ENCODE measurements at regions not wholly inside any gene's neighbourhood (a gene's known extent, or its start where the extent isn't known, plus 50 kb on each side); places are given as distances from the start of the nearest gene placed in this dataset.
A peak's percentile ranks its signal among the peaks of the same experiment; 100 is the strongest.

DNA sequence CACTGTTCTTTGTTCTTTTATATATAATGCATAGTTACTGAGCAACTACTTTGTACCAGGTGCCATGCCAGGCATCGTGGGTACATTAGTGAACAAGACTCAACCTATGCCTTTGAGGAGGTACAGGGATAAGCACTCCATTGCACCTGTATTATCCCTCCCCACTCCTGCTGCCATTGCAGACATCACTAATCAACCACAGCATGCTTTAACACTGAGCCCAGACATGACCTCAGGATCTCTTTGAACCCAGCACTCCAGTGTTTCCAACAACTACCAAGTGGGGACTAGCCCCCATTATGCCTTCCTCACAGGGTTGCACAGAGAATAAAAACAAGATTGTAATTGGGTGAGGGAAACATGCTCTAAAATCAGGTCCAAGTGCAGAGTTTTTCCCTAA is 60.5 kb upstream of the COL13A1 start:
- no peak for DNase-seq

DNA sequence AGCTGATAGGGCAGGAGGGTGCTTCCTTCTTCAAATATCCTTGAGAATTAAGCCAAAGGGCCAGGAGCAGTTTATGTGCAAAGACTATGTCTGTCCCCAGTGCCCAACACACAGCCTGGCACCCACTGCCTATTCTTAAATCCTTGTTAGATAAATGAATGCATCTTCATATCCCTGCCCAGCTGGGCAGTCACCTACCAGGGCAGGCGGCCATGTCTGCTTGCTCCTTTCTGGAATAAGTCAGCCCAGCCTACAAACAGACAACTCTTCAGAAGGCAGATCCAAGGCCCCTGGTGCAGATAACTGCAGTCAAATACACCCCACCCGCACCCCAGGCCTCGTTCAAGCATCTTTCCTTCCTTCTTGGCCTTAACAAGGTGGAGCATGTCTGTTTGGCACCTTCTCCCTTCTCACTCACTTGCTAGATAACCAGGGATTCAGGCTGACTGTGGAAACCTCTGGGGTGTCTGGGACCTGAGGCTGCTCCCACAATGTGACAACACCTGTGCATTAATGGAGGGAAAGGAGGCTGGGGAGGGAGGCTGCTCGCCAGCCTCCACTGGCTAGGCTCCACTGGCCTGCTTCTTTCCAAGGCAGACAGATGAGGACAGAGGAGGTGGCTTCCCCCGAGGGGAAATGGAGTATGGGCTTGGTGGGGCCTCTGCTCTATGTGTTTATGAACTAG is 59.9 kb upstream of the COL13A1 start:
- DNase-seq, result no peak

DNA sequence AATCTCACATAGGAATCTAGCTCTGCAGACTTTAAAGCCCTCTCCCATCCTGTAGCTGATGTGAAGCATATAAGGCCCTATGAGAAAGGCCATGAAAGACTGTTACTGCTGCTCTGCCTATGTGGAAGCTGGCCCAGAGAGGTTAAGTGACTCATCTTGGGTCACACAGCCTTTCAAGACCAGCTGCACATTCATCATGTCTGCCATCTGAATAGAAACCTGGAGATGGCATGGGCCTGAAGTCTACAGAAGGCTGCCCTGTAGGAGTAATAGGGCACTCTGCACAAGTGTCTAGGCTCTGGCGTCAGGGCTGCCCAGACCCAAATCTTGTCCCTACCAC is 59.4 kb upstream of the COL13A1 start:
- DNase-seq, result no peak

DNA sequence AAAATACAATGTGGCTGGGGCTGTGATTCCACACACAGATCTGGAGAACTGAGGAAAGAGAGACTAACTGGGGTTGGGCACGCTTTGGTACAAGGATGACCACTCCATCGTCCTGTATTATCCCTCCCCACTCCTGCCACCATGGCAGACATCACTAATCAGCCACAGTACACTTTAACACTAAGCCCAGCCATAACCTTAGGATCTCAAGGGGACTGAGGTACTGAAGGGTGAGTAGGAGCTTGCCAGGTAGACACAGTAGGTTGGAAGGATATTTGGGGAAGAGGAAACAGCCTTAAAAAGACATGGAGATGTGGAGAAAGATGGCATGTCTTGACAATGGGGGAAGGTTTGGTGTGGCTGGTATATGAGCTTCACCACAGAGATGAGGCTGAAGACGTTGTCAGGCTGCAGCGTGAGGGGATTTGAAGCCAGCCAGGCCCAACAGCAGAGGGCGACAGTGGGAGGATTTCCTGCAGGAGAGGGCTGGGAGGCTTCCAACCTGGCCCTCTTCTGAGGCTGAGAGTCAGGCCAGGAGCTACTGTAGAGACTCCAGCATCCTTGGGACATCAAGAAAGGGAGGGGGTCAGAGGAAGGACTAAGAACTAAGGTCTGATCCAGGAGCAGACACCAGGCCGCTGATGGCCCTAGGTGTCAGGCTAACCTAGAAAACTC is 58.6 kb upstream of the COL13A1 start:
- DNase-seq, result peak; percentile 0

DNA sequence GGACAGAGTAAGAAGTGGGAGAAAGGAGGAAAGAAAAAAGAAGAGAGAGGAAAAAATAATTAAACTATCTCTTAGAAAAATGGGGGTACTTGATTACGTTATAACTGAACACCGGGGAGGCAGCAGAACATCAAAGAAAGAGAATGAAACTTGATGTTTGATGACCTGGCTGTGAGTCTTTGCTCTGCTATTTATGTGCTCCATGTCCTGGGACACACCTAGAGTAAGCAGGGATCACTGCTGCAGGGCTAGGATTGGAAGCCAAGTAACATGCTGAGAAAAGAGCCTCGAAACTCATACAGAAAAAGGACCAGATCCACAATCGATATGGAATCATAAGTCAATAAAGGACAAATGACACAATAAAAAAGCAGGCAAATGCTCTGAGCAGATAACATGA is 56.7 kb upstream of the COL13A1 start:
- DNase-seq, result no peak

DNA sequence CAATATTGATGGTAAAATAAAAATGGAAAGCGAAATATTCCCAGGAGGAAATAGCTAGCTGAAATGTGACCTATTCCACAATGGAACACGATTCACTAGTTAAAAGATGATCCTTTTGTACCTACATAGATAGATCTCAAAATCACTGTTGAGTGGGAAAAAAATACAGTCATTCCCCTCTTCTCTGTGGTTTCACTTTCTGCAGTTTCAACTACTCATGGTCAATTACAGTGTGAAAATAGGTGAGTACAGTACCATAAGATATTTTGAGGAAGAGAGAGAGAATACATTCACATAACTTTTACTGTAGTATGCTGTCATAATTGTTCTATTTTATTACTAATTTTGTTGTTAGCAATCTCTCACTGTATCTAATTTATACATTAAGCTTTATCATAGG is 56.0 kb upstream of the COL13A1 start:
- no peak for DNase-seq

DNA sequence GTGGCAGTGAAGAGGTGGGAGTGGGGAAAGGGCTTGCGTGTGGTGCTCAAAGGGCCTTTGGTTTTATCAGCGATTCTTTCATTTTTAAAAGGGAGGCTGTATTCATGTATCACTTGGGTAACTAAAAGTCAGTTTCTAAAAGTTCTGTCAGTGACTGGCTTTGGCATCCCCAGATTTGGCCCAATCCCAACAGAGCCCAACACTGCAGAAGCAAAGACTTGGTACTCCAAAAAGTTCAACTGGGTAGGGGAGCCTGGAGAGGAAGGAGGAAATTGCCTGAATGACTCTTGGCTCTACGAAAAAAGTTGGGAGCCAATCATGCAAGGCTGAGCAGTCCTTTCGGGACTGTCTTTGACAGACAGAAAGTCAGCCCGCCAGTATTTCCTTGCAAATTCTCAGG is 54.5 kb upstream of the COL13A1 start:
- DNase-seq, result no peak

DNA sequence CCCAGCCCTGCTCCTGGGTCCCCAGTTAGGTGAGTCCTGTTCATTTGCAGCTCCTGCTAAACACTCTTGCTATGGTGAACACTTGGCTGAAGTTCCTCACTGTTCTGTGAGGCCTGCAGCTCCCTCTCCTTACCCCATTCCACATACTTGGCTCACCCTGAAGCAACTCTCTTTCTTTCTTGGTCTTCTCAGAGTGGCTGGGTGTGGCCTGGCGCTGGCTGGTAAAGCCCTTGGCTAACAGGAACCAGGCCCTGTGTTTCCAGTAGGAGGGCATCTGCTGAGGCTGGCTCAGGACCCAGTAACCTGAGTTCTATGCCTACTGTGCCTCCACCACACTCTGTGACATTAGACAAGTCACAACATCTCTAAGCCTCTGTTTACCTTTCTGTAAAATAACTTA is 53.1 kb upstream of the COL13A1 start:
- no peak for DNase-seq

DNA sequence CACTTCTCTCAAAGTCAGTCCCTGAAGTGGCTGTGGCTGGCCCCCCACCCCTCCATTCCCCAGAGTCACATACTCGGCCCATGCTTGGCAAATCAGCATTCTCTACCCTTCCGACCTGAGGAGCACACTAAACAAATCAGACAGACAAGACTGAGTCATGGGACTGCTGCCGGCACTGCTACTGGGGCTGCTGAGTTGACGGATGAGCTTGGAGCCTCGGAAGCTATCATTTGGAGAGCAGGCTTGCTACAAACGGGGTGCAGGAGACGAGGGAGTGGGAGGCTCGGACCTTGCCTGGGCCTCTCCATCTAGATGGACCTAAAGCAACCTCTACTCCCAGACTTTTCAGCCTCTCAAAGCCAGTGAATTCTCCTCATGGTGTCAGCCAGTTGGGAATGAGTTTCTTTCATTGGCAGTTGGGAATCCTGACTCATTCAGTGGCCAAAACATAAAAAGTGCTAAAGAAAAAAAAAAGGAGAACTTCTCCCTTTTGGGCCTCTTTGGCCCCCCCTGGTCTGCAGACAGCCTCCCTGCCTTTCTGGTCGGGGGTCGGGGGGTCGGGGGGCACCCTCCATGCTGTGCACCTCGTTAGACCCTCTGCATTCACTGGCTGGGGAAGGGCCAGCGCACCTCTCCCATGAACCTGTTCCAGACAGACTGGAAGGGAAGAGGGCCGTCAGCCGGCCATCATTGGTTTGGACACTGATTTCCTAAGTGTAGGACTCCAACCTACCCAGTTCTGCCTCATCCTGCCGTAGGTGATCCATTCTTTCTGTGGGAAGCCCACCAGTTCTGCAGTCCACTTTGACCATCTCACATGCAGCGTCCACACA is 52.3 kb upstream of the COL13A1 start:
- DNase-seq, result no peak

DNA sequence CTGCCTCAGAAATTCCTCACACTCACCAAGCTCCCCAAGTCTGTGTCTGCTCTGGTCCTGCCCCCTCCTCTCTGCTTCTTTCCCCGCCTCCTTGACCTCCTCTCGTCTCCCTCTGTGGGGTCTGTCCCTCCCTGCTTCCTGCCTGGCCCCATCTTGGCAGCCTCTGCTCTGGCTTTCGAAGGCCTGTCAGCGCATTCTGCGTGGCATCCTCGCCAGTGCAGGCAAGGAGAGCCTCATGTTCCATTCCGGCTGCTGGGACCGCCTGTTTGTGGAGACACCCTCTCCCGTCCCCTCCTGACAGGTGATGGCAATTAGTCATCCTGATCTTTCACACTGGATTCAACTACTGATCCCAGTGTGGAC is 51.7 kb upstream of the COL13A1 start:
- DNase-seq, result no peak

DNA sequence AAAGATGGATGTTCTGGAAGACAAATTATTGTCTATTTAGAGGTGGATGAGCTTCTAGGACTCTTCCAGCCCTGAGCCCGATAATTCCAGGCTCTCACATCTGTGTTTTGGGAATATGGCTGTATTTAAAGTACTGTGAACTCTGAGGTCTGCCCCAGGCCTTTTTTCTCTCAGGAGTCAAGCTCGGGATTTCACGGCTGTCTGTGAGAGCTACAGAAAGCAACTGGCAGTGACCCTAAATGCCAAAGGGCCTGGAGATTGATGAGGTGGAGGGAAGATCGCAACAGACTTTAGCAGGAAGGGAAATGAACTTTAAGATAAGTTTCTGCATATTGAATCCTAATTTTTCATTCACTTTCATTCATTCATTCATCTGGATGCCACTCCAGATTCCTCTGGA is 51.0 kb upstream of the COL13A1 start:
- no peak for DNase-seq

DNA sequence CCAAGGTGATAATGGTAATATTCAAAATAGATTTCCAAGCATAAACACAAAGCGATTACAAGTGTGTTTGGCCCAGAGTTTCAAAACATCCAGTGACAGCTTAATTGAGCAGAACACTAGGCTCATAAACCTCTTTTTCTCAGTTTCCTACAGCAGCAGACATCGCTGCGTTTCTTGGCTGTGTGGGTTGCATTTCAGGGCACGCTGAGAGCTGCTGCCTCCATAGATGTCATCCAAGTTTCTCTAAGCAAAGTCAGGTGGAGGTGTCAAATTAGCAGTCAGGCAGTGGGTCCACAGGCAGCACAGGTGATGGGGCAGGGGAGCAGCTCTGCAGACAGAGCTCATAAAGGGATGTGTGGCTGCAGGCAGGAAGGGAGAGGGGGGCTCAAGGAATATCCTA is 50.5 kb upstream of the COL13A1 start:
- no peak for DNase-seq
